NB4 (cell line): ENCODE measurements at regions not wholly inside any gene's neighbourhood (a gene's known extent, or its start where the extent isn't known, plus 50 kb on each side); places are given as distances from the start of the nearest gene placed in this dataset.

Source experiments
- DNase-seq: peaks from one replicate; pipeline ENCODE4 v3.0.0; 2010; ENCODE audit warnings: low read depth
- H3K4me3 ChIP-seq: one replicate; pipeline ENCODE4 v1.5.1; 2011; ENCODE audit warnings: mild to moderate bottlenecking, low read depth, low read length, moderate library complexity
- MAX ChIP-seq: IDR thresholded peaks from 2 replicates; pipeline ENCODE4 v1.6.1; 2011; ENCODE audit warnings: low read depth, low read length
- MYC ChIP-seq: IDR thresholded peaks from 2 replicates; pipeline ENCODE4 v1.6.1; 2011; ENCODE audit warnings: low read depth, low read length
- POLR2A ChIP-seq: IDR thresholded peaks from 2 replicates; pipeline ENCODE4 v1.6.1; 2011; ENCODE audit warnings: mild to moderate bottlenecking; ENCODE audit not compliant: insufficient read length; ENCODE audit errors: extremely low read depth
- TF ChIP-seq, protein P1 (sequence below): IDR thresholded peaks from one replicate; pipeline ENCODE4 v1.5.1; 2012; ENCODE audit warnings: low read depth, low read length

DNA sequence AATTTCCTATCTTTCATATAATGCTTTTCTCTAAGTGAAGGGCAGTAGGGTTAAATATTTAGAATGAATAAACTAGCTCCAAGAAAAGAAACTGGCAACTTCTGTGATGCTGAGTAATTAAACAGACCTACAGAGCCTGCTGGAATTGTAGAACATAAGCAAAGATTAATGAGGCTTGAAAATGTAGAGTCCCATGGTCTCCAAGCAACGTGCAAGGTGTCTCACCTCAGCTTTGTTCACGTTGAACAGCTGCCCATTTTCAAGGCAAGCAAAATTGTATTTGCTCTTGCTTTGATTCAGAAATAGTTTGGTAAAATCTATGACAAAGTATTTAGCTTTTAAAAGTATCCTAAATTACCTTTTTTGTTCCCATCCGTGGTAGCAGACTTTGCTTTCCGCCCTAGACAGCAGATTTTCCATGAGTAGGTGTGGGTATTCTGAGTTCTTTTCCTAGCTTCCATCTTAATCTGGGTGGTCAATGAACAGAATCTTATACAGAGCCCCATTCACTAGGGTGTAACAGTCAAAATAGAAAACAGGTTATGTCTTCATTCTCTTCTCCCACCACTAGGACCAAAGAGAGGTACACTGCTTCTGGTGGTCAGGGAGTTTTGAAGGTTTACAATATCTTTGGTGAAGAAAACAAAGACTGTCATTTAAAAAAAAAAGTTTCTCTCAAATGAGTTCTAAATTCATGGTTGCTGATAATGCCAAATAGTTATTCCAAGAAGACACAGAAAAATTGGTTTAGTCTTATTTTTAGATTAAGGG is 52.1 kb upstream of the TYRP1 start:
- TF ChIP-seq, protein P1, sequence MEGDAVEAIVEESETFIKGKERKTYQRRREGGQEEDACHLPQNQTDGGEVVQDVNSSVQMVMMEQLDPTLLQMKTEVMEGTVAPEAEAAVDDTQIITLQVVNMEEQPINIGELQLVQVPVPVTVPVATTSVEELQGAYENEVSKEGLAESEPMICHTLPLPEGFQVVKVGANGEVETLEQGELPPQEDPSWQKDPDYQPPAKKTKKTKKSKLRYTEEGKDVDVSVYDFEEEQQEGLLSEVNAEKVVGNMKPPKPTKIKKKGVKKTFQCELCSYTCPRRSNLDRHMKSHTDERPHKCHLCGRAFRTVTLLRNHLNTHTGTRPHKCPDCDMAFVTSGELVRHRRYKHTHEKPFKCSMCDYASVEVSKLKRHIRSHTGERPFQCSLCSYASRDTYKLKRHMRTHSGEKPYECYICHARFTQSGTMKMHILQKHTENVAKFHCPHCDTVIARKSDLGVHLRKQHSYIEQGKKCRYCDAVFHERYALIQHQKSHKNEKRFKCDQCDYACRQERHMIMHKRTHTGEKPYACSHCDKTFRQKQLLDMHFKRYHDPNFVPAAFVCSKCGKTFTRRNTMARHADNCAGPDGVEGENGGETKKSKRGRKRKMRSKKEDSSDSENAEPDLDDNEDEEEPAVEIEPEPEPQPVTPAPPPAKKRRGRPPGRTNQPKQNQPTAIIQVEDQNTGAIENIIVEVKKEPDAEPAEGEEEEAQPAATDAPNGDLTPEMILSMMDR, result no peak
- no peak for TF ChIP-seq MYC
- TF ChIP-seq MAX, result no peak
- no peak for TF ChIP-seq POLR2A
- no peak for DNase-seq
- no peak overlapping the region for H3K4me3 ChIP-seq
